ENCODE measurements at regions not wholly inside any gene's neighbourhood (a gene's known extent, or its start where the extent isn't known, plus 50 kb on each side); places are given as distances from the start of the nearest gene placed in this dataset.

DNA sequence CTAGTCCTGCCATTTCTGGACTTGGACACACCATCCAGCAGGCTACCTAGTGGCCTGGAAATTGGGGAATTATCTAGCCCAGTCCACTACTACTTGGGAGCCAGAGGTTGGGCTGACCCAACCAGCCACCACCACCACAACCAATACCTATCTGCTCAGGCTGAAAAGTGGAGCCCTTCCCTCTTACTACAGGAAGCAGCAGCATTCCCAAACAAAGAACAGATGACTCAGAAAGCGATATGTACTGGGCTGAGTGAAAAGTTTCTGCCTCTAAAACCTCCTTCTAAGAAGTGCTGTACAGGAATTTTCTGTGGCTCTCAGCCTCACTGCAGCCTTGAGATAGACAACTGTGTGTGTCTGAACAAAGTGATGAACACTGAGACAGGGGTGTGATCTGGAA, 279.4 kb downstream of the CDH10 start:
- TF ChIP-seq, protein P1, sequence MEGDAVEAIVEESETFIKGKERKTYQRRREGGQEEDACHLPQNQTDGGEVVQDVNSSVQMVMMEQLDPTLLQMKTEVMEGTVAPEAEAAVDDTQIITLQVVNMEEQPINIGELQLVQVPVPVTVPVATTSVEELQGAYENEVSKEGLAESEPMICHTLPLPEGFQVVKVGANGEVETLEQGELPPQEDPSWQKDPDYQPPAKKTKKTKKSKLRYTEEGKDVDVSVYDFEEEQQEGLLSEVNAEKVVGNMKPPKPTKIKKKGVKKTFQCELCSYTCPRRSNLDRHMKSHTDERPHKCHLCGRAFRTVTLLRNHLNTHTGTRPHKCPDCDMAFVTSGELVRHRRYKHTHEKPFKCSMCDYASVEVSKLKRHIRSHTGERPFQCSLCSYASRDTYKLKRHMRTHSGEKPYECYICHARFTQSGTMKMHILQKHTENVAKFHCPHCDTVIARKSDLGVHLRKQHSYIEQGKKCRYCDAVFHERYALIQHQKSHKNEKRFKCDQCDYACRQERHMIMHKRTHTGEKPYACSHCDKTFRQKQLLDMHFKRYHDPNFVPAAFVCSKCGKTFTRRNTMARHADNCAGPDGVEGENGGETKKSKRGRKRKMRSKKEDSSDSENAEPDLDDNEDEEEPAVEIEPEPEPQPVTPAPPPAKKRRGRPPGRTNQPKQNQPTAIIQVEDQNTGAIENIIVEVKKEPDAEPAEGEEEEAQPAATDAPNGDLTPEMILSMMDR (IDR thresholded peaks at IDR 0.05), result no peak
- TF ChIP-seq ZFX (IDR thresholded peaks at IDR 0.05; ENCODE audit: borderline replicate concordance), result no peak

Measured in 22Rv1 (cell line).